ENCODE measurements at regions not wholly inside any gene's neighbourhood (a gene's known extent, or its start where the extent isn't known, plus 50 kb on each side); places are given as distances from the start of the nearest gene placed in this dataset.

DNA sequence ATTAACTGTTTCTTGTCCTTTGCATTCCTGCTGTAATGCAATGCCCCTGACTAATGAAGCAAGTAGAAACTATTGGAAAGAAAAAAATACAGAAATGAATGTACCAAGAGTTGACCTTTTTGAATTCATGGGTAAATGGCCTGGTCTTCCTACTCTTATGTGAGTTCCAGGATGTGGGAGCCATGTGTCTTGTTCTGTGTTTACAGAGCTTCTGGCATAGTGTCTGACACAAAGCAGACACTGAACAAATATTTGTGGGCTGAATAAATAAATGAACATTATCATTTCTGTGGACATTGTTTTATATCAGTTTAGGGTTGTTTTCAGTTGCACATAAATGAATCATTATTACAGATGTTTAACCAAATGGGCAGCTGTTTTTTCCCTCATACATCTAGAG lies 155.5 kb downstream of the CD8B2 start:
- Histone ChIP-seq H3K27ac (ENCODE audit: low read depth, low read length) (no peak overlapping the region), H4K20me1 (ENCODE audit: low read depth, low read length) (no peaks in the 10 kb centered on the region), H3F3A (ENCODE audit: insufficient read depth) (no peaks in the 10 kb centered on the region), H3K36me3 (ENCODE audit: low read length) (no peaks in the 10 kb centered on the region), H3K27me3 (ENCODE audit: low read length) (no peaks in the 10 kb centered on the region), H3K9me3 (ENCODE audit: insufficient read depth, low read length) (no peaks in the 10 kb centered on the region), H3K4me3 (ENCODE audit: insufficient read depth, low read length, poor library complexity, severe bottlenecking) (no peak overlapping the region), H3K4me2 (ENCODE audit: low read depth, low read length, poor library complexity, severe bottlenecking) (no peak overlapping the region), H3K79me2 (ENCODE audit: insufficient read depth, low read length) (no peaks in the 10 kb centered on the region), H2AFZ (ENCODE audit: low read depth, low read length, severe bottlenecking) (no peak overlapping the region), H3K9me2 (replicated peaks; ENCODE audit: insufficient read depth, low read length) (no peaks in the 10 kb centered on the region), H3K9ac (ENCODE audit: low read length) (no peak overlapping the region)
- TF ChIP-seq CTCF (IDR thresholded peaks at IDR 0.05; ENCODE audit: insufficient read depth, low read length, poor library complexity, severe bottlenecking) = no peak
- TF ChIP-seq EZH2phosphoT487 (conservative IDR thresholded peaks at IDR 0.05; ENCODE audit: low read length) = no peak

DNA sequence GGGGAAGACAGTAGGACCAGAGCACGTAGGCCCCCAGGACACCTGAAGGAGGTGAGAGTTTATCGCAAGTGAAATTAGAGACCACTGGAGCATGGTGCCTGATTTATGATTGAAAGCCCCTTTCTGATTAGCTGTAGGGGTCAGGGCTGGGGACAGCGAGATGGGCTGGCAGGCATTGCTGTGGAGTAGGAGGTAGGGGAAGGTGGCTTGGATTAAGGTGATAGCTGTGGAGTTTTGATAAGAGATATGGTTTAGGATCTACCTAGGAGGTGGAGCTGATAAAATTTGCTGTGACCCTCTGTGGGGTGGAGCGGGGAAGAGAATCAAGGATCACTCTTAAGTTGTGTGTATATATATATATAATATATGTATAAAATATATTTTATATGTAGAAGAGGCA lies 157.5 kb downstream of the CD8B2 start:
- Histone ChIP-seq H3F3A (ENCODE audit: insufficient read depth) (no peaks in the 10 kb centered on the region), H3K9me2 (replicated peaks; ENCODE audit: insufficient read depth, low read length) (no peaks in the 10 kb centered on the region), H3K27me3 (ENCODE audit: low read length) (no peaks in the 10 kb centered on the region), H3K79me2 (ENCODE audit: insufficient read depth, low read length) (no peaks in the 10 kb centered on the region), H3K4me2 (ENCODE audit: low read depth, low read length, poor library complexity, severe bottlenecking) (no peak overlapping the region), H3K36me3 (ENCODE audit: low read length) (no peaks in the 10 kb centered on the region), H3K9me3 (ENCODE audit: insufficient read depth, low read length) (no peaks in the 10 kb centered on the region), H3K4me3 (ENCODE audit: insufficient read depth, low read length, poor library complexity, severe bottlenecking) (no peak overlapping the region), H2AFZ (ENCODE audit: low read depth, low read length, severe bottlenecking) (no peak overlapping the region), H3K9ac (ENCODE audit: low read length) (no peak overlapping the region), H3K27ac (ENCODE audit: low read depth, low read length) (no peak overlapping the region), H4K20me1 (ENCODE audit: low read depth, low read length) (no peaks in the 10 kb centered on the region)
- TF ChIP-seq CTCF (IDR thresholded peaks at IDR 0.05; ENCODE audit: insufficient read depth, low read length, poor library complexity, severe bottlenecking) = no peak

DNA sequence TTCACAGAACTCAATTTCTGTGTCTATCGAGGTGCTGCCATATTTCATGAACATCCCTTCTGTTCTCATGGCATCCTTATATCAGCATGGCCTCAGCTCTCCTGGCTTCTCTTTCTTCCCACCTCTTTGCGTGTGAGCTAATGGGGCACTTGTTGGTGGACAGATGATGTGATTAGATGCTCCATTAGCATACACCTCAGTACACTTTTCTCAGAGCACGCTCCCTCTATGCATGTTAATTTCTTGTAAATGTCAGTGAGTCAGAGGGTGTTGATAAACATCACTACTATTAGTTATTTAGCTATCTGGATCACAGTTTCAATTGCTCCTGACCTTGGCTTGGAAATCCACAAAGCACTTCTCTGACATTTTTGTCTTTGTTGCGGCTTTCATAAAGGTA lies 159.4 kb downstream of the CD8B2 start:
- no peak overlapping the region for H3K4me3 ChIP-seq (ENCODE audit: insufficient read depth, low read length, poor library complexity, severe bottlenecking)
- no peaks in the 10 kb centered on the region for H3K27me3 ChIP-seq (ENCODE audit: low read length)
- no peaks in the 10 kb centered on the region for H3K9me2 ChIP-seq (replicated peaks; ENCODE audit: insufficient read depth, low read length)
- H2AFZ ChIP-seq (ENCODE audit: low read depth, low read length, severe bottlenecking) = no peak overlapping the region
- no peaks in the 10 kb centered on the region for H3K9me3 ChIP-seq (ENCODE audit: insufficient read depth, low read length)
- H3F3A ChIP-seq (ENCODE audit: insufficient read depth) = no peaks in the 10 kb centered on the region
- H3K36me3 ChIP-seq (ENCODE audit: low read length) = no peaks in the 10 kb centered on the region
- no peaks in the 10 kb centered on the region for H3K79me2 ChIP-seq (ENCODE audit: insufficient read depth, low read length)
- H3K27ac ChIP-seq (ENCODE audit: low read depth, low read length) = no peak overlapping the region
- no peak overlapping the region for H3K9ac ChIP-seq (ENCODE audit: low read length)
- H3K4me2 ChIP-seq (ENCODE audit: low read depth, low read length, poor library complexity, severe bottlenecking) = no peak overlapping the region
- H4K20me1 ChIP-seq (ENCODE audit: low read depth, low read length) = no peaks in the 10 kb centered on the region
- TF ChIP-seq EZH2phosphoT487 (conservative IDR thresholded peaks at IDR 0.05; ENCODE audit: low read length) (no peak), CTCF (IDR thresholded peaks at IDR 0.05; ENCODE audit: insufficient read depth, low read length, poor library complexity, severe bottlenecking) (no peak)

GRCh38 chr2:106649306-106649705 lies 162.1 kb downstream of the CD8B2 start:
- H4K20me1 ChIP-seq (ENCODE audit: low read depth, low read length) = no peaks in the 10 kb centered on the region
- no peaks in the 10 kb centered on the region for H3F3A ChIP-seq (ENCODE audit: insufficient read depth)
- no peaks in the 10 kb centered on the region for H3K9me2 ChIP-seq (replicated peaks; ENCODE audit: insufficient read depth, low read length)
- H2AFZ ChIP-seq (ENCODE audit: low read depth, low read length, severe bottlenecking) = no peak overlapping the region
- no peak overlapping the region for H3K27ac ChIP-seq (ENCODE audit: low read depth, low read length)
- no peak overlapping the region for H3K4me3 ChIP-seq (ENCODE audit: insufficient read depth, low read length, poor library complexity, severe bottlenecking)
- TF ChIP-seq EZH2phosphoT487 (conservative IDR thresholded peaks at IDR 0.05; ENCODE audit: low read length) (no peak), CTCF (IDR thresholded peaks at IDR 0.05; ENCODE audit: insufficient read depth, low read length, poor library complexity, severe bottlenecking) (no peak)
- no peaks in the 10 kb centered on the region for H3K36me3 ChIP-seq (ENCODE audit: low read length)
- no peak overlapping the region for H3K9ac ChIP-seq (ENCODE audit: low read length)
- H3K27me3 ChIP-seq (ENCODE audit: low read length) = no peaks in the 10 kb centered on the region
- no peaks in the 10 kb centered on the region for H3K9me3 ChIP-seq (ENCODE audit: insufficient read depth, low read length)
- no peaks in the 10 kb centered on the region for H3K79me2 ChIP-seq (ENCODE audit: insufficient read depth, low read length)
- no peak overlapping the region for H3K4me2 ChIP-seq (ENCODE audit: low read depth, low read length, poor library complexity, severe bottlenecking)
